OCI-LY1 (cell line): ENCODE measurements at regions not wholly inside any gene's neighbourhood (a gene's known extent, or its start where the extent isn't known, plus 50 kb on each side); places are given as distances from the start of the nearest gene placed in this dataset.

ENCODE experiments used
- H2AFZ ChIP-seq: fragments of 200-600 bp; sonication (generic), shearing (Covaris generic); 2 replicates; pipeline ENCODE4 v1.6.0; 2014; ENCODE audit warnings: antibody characterized with exemption, mild to moderate bottlenecking, low read length
- H3F3A ChIP-seq: fragments of 200-600 bp; sonication (generic), shearing (Covaris generic); 2 replicates; pipeline ENCODE4 v1.6.0; 2014; ENCODE audit warnings: mild to moderate bottlenecking, antibody characterized with exemption, low read length, moderate library complexity; ENCODE audit not compliant: insufficient read depth
- H3K27ac ChIP-seq: fragments of 200-600 bp; sonication (generic); 2 replicates; pipeline ENCODE4 v1.5.1; 2014; ENCODE audit warnings: low read length, mixed run types, mild to moderate bottlenecking, low read depth; ENCODE audit not compliant: poor library complexity, severe bottlenecking
- H3K27me3 ChIP-seq: fragments of 200-600 bp; sonication (generic); 2 replicates; pipeline ENCODE4 v1.6.0; 2014; ENCODE audit warnings: antibody characterized with exemption, mild to moderate bottlenecking, low read length, moderate library complexity; ENCODE audit not compliant: insufficient read depth
- H3K36me3 ChIP-seq: fragments of 200-600 bp; sonication (generic); 2 replicates; pipeline ENCODE4 v1.6.1; 2014; ENCODE audit warnings: mild to moderate bottlenecking, antibody characterized with exemption, low read length, moderate library complexity, mixed read lengths; ENCODE audit not compliant: insufficient read depth
- H3K4me1 ChIP-seq: fragments of 200-600 bp; sonication (generic); 2 replicates; pipeline ENCODE4 v1.5.1; 2014; ENCODE audit warnings: mild to moderate bottlenecking, low read length, moderate library complexity; ENCODE audit not compliant: insufficient read depth, severe bottlenecking
- H3K4me2 ChIP-seq: fragments of 200-600 bp; sonication (generic), shearing (Covaris generic); 2 replicates; pipeline ENCODE4 v1.6.1; 2014; ENCODE audit warnings: low read length
- H3K4me3 ChIP-seq: fragments of 200-600 bp; sonication (generic); 2 replicates; pipeline ENCODE4 v1.5.1; 2014; ENCODE audit warnings: low read length, low read depth, mild to moderate bottlenecking, mixed read lengths; ENCODE audit not compliant: poor library complexity, severe bottlenecking
- H3K79me2 ChIP-seq: fragments of 200-600 bp; shearing (Covaris generic); 2 replicates; pipeline ENCODE4 v1.6.1; 2016; ENCODE audit warnings: mixed run types, low read length, mixed read lengths; ENCODE audit not compliant: insufficient read depth
- H3K9ac ChIP-seq: fragments of 200-600 bp; sonication (generic), shearing (Covaris generic); 2 replicates; pipeline ENCODE4 v1.6.1; 2014; ENCODE audit warnings: mild to moderate bottlenecking, low read length, mixed read lengths
- H3K9me2 ChIP-seq: fragments of 200-600 bp; sonication (generic), shearing (Covaris generic); 2 replicates; pipeline ENCODE4 v1.6.1; 2014; ENCODE audit warnings: low read depth, mild to moderate bottlenecking, low read length, mixed read lengths
- H3K9me3 ChIP-seq: fragments of 200-600 bp; shearing (Covaris generic); 2 replicates; pipeline ENCODE4 v1.6.1; 2014; ENCODE audit warnings: low read length, mixed read lengths
- H4K20me1 ChIP-seq: fragments of 200-600 bp; sonication (generic), shearing (Covaris generic); 2 replicates; pipeline ENCODE4 v1.6.0; 2016; ENCODE audit warnings: mild to moderate bottlenecking, low read length; ENCODE audit not compliant: insufficient read depth
- EZH2 ChIP-seq: fragments of 200-600 bp; sonication (generic), shearing (Covaris generic); IDR thresholded peaks from 2 replicates; pipeline ENCODE4 v1.8.0; 2017; ENCODE audit warnings: borderline replicate concordance, mixed run types, mild to moderate bottlenecking, antibody characterized with exemption, low read length, moderate library complexity, mixed read lengths
- TF ChIP-seq, protein P1 (sequence below): fragments of 200-600 bp; sonication (generic), shearing (Covaris generic); IDR thresholded peaks from 2 replicates; pipeline ENCODE4 v1.5.1; 2017; ENCODE audit warnings: mild to moderate bottlenecking, antibody characterized with exemption, low read length, moderate library complexity, mixed read lengths

- no peak overlapping the region for H2AFZ ChIP-seq
- H3K27ac ChIP-seq, result no peak overlapping the region
- H3K4me1 ChIP-seq, result no peaks in the 10 kb centered on the region
- TF ChIP-seq EZH2, result no peak
- TF ChIP-seq, protein P1, sequence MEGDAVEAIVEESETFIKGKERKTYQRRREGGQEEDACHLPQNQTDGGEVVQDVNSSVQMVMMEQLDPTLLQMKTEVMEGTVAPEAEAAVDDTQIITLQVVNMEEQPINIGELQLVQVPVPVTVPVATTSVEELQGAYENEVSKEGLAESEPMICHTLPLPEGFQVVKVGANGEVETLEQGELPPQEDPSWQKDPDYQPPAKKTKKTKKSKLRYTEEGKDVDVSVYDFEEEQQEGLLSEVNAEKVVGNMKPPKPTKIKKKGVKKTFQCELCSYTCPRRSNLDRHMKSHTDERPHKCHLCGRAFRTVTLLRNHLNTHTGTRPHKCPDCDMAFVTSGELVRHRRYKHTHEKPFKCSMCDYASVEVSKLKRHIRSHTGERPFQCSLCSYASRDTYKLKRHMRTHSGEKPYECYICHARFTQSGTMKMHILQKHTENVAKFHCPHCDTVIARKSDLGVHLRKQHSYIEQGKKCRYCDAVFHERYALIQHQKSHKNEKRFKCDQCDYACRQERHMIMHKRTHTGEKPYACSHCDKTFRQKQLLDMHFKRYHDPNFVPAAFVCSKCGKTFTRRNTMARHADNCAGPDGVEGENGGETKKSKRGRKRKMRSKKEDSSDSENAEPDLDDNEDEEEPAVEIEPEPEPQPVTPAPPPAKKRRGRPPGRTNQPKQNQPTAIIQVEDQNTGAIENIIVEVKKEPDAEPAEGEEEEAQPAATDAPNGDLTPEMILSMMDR, result no peak
- H3K79me2 ChIP-seq, result no peaks in the 10 kb centered on the region
- no peaks in the 10 kb centered on the region for H3K36me3 ChIP-seq
- no peaks in the 10 kb centered on the region for H3F3A ChIP-seq
- H3K4me3 ChIP-seq, result no peak overlapping the region
- H3K9me2 ChIP-seq, result no peaks in the 10 kb centered on the region
- H3K4me2 ChIP-seq, result no peak overlapping the region
- no peak overlapping the region for H3K9ac ChIP-seq
- H3K9me3 ChIP-seq, result no peaks in the 10 kb centered on the region
- no peaks in the 10 kb centered on the region for H3K27me3 ChIP-seq
- H4K20me1 ChIP-seq, result no peaks in the 10 kb centered on the region
Observed at GRCh38 chr6:66605011-66605410, 898.0 kb upstream of the EYS start.

DNA sequence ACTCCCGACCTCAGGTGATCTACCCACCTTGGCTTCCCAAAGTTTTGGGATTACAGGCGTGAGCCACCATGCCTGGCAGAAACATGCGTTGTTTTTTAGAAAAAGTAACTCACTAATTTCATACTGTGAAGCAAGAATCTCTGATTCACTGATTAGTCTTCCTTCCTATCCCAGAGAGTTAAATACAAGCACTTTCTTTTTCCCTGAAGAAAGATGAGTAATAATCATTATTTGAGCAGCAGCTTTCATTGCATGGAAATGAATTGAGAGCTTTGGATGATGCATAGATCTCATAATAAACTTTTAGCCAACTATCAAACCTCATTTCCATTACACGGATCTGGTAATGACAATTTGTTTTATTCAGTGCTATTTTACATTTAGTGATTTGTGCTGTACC lies 892.5 kb upstream of the EYS start:
- H3K9me3 ChIP-seq, result no peaks in the 10 kb centered on the region
- H3F3A ChIP-seq, result no peaks in the 10 kb centered on the region
- H3K9me2 ChIP-seq, result no peaks in the 10 kb centered on the region
- no peak overlapping the region for H3K27ac ChIP-seq
- H3K36me3 ChIP-seq, result no peaks in the 10 kb centered on the region
- no peak for TF ChIP-seq EZH2
- TF ChIP-seq, protein P1, result no peak
- no peaks in the 10 kb centered on the region for H3K27me3 ChIP-seq
- no peaks in the 10 kb centered on the region for H3K4me1 ChIP-seq
- H2AFZ ChIP-seq, result no peak overlapping the region
- H3K4me2 ChIP-seq, result no peak overlapping the region
- H3K9ac ChIP-seq, result no peak overlapping the region
- no peaks in the 10 kb centered on the region for H3K79me2 ChIP-seq
- H4K20me1 ChIP-seq, result no peaks in the 10 kb centered on the region
- H3K4me3 ChIP-seq, result no peak overlapping the region

GRCh38 chr6:66578362-66578761 lies 871.3 kb upstream of the EYS start:
- Histone ChIP-seq H4K20me1 (no peaks in the 10 kb centered on the region), H3K4me2 (no peak overlapping the region), H3K9me3 (no peaks in the 10 kb centered on the region), H3K9ac (no peak overlapping the region), H2AFZ (no peak overlapping the region), H3K4me3 (no peak overlapping the region), H3K79me2 (no peaks in the 10 kb centered on the region), H3K9me2 (no peaks in the 10 kb centered on the region), H3K36me3 (no peaks in the 10 kb centered on the region), H3K27me3 (no peaks in the 10 kb centered on the region), H3K4me1 (no peaks in the 10 kb centered on the region), H3K27ac (no peak overlapping the region), H3F3A (no peaks in the 10 kb centered on the region)
- no peak for TF ChIP-seq EZH2
- TF ChIP-seq, protein P1, result no peak
